Heart left ventricle (tissue), 16 donors: ENCODE measurements at regions not wholly inside any gene's neighbourhood (a gene's known extent, or its start where the extent isn't known, plus 50 kb on each side); places are given as distances from the start of the nearest gene placed in this dataset.

Experiments
- ATAC-seq, 4 donors: fragments of 200-7000 bp; cut with Tn5 transposase; one replicate each; pipeline ENCODE4 v1.9.1; 2020 to 2022; ENCODE audit warnings: moderate library complexity in 4 of 4, mild to moderate bottlenecking in 3 of 4, moderate number of reproducible peaks in 1 of 4
- DNase-seq, 5 donors: peaks; one replicate each; pipeline ENCODE4 v3.0.0-alpha.2; 2020
- H3K27ac ChIP-seq, 12 donors: fragments of 200-600 bp; sonication (generic) in 4 of 12; one replicate each; pipeline versions ENCODE4 v1.5.0 to v1.8.0; 2016 to 2022; ENCODE audit warnings: mild to moderate bottlenecking in 2 of 12
- H3K27me3 ChIP-seq, 9 donors: fragments of 200-600 bp; sonication (generic) in 2 of 9; one replicate each; pipeline versions ENCODE4 v1.5.1 to v1.8.0; 2016 to 2022; ENCODE audit warnings: mild to moderate bottlenecking in 3 of 9
- H3K36me3 ChIP-seq, 9 donors: fragments of 200-600 bp; sonication (generic) in 2 of 9; one replicate each; pipeline versions ENCODE4 v1.5.0 to v1.8.0; 2018 to 2022; ENCODE audit warnings: mild to moderate bottlenecking in 2 of 9
- H3K4me1 ChIP-seq, 12 donors: fragments of 200-600 bp; sonication (generic) in 4 of 12; one replicate each; pipeline versions ENCODE4 v1.5.0 to v1.8.0; 2016 to 2022; ENCODE audit warnings: mild to moderate bottlenecking in 3 of 12
- H3K4me3 ChIP-seq, 12 donors: fragments of 200-600 bp; sonication (generic) in 4 of 12; one replicate each; pipeline versions ENCODE4 v1.5.0 to v1.8.0; 2017 to 2022; ENCODE audit warnings: mild to moderate bottlenecking in 9 of 12, moderate library complexity in 4 of 12
- H3K9me3 ChIP-seq, 12 donors: fragments of 200-600 bp; sonication (generic) in 4 of 12; one replicate each; pipeline versions ENCODE4 v1.5.0 to v1.8.0; 2016 to 2022; ENCODE audit warnings: mild to moderate bottlenecking in 1 of 12
- POLR2A ChIP-seq, 2 donors: fragments of 450-650 bp; IDR thresholded peaks; one replicate each; pipeline ENCODE4 v1.6.1; 2017; ENCODE audit warnings: antibody characterized with exemption in 2 of 2, mild to moderate bottlenecking in 2 of 2, moderate library complexity in 2 of 2
- WGBS, 4 donors: extraction: QIAGEN DNeasy Blood & Tissue Kit in 2 of 4; methylation state at CpG; one replicate each; pipeline versions ENCODE4 v1.1.5 to v1.1.7; 2013 to 2018; 5-methylcytosine and 5-hydroxymethylcytosine counted together
- intact Hi-C, 10 donors: fragments of 100-400 bp; cut with DNase I; formaldehyde crosslinking; loops; one replicate each; pipeline versions ENCODE4 v1.11.1 to v1.14.2; 2022
- TF ChIP-seq, protein P1 (sequence below), 12 donors: fragments of 200-600 bp; sonication (generic) in 4 of 12; IDR thresholded peaks; one replicate each; pipeline versions ENCODE4 v1.5.0 to v1.8.0; 2018 to 2022; ENCODE audit warnings: antibody characterized with exemption in 12 of 12, mild to moderate bottlenecking in 5 of 12
- donor health status: ischemic (EF 13 %, LVEDD 7.1; RV severe dilation, severe dysfunction).
- donor health status: healthy with polysubstance abuse.
- donor health status: DM: no; HTN: yes; CAD: no.
- donor health status: DM: no; HTN: no; CAD: no.
- donor health status: ischemic (EF 25% LVEDD 6.9; RV normal size, moderate dysfunction).
- donor health status: ischemic (EF 25% LVEDD 5.7; RV mildly dilated, moderate dysfunction).
- donor health status: healthy.
- donor health status: DM: yes; HTN: yes; CAD: no.
- donor health status: ischemic (EF 35%, LVEDD 5.7; RV mildly dilated, moderate dysfunction).
- donor health status: nonischemic (EF 11% LVEDD 7.7; RV severe dilation, severe dysfunction).
- donor health status: DM: yes; HTN: yes; CAD: no.
- donor health status: PGD.
- donor health status: ischemic (EF 29% LVEDD 5.4; RV normal size, mild dysfunction).
- donor health status: nonischemic (EF 23%, LVEDD 6.1; RV moderate dilation, normal function).

DNA sequence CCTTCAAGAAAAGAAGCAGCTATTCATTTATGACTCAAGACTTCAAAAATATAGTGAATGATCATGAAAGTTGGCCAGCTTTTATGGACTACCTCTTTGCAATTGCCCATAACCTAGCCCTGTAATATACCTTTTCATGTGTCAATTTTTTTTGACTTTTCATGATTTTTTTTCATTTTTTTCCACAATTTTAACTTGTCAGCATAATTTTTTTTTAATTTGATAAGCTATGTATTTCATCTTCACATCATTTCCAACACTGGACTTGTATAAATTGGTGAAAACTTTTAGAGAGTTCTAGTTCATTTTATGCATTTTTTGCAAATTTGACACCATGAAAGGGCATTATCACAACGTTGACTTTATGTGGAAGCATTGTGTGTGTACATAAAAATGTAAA lies 220.8 kb upstream of the NFE2L3 start:
- Histone ChIP-seq H3K4me1 (no peaks in the 10 kb centered on the region), H3K9me3 (peaks cover 0 to 22% (median 7%) of the 10 kb centered on the region in 12 donors), H3K4me3 (no peak overlapping the region), H3K36me3 (no peaks in the 10 kb centered on the region), H3K27me3 (peaks cover 0 to 18% (median 0%) of the 10 kb centered on the region in 9 donors), H3K27ac (no peak overlapping the region)
- intact Hi-C loops = no loop called here
- ATAC-seq (no peak), DNase-seq (no peak)
- WGBS, 4 donors = 50 to 68% (median 63%) methylated on average over 1 of the region's 1 CpG
- TF ChIP-seq, protein P1, sequence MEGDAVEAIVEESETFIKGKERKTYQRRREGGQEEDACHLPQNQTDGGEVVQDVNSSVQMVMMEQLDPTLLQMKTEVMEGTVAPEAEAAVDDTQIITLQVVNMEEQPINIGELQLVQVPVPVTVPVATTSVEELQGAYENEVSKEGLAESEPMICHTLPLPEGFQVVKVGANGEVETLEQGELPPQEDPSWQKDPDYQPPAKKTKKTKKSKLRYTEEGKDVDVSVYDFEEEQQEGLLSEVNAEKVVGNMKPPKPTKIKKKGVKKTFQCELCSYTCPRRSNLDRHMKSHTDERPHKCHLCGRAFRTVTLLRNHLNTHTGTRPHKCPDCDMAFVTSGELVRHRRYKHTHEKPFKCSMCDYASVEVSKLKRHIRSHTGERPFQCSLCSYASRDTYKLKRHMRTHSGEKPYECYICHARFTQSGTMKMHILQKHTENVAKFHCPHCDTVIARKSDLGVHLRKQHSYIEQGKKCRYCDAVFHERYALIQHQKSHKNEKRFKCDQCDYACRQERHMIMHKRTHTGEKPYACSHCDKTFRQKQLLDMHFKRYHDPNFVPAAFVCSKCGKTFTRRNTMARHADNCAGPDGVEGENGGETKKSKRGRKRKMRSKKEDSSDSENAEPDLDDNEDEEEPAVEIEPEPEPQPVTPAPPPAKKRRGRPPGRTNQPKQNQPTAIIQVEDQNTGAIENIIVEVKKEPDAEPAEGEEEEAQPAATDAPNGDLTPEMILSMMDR (IDR thresholded peaks at IDR 0.05) = no peak
- TF ChIP-seq POLR2A (IDR thresholded peaks at IDR 0.05) = no peak

GRCh38 chr7:25933921-25934320 lies 218.1 kb upstream of the NFE2L3 start:
- intact Hi-C loops = no loop called here
- WGBS, 4 donors = 86 to 100% (median 90%) methylated on average over 1 of the region's 1 CpG
- no peak for ATAC-seq

DNA sequence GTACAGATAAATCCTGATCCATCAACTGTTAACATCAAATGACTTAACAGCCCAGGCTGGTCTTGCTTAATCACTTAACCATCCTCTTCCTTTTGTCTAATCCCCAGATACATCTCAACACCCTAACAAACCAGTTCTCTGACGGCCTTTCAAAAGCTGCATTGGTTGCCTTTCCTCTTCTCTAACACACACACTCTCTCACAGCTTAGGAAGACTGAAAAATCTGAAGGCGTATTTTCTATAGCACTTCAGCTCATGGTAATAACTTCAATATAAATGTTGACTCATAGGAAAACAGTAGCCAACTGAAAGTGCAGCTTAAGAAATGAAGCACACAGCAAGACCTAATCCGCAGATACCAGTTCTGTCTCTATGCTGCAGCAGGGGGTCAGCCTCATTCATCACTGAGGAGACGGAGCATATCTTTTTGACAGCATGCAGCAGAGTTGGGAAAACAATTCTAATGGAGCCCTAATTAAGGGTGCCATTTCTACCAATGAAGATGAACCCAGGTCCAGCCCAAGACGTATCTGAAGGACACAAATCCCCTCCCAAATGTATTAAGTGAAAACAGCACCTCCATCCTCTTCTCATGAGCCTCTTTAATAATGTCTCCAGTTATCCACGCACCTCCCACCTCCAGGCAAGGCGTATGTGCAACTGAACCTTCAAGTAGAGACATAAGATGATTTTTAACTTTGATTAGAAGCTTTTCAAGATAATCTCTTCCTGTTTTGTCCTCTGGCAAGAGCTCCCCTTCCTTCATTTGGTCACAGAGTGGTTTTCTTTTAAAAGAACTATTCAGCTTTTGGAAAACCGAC lies 211.7 kb upstream of the NFE2L3 start:
- H3K27ac ChIP-seq = no peak overlapping the region
- H3K27me3 ChIP-seq = peaks cover 0 to 58% (median 14%) of the 10 kb centered on the region in 9 donors
- ATAC-seq (no peak), DNase-seq (no peak)
- no peaks in the 10 kb centered on the region for H3K4me1 ChIP-seq
- H3K9me3 ChIP-seq = peaks cover 0 to 3% (median 0%) of the 10 kb centered on the region in 12 donors
- no peak overlapping the region for H3K4me3 ChIP-seq
- 41 to 54% (median 44%) methylated on average over 8 of the region's 8 CpGs for WGBS, 4 donors
- H3K36me3 ChIP-seq = no peaks in the 10 kb centered on the region
- no peak for TF ChIP-seq POLR2A (IDR thresholded peaks at IDR 0.05)
- TF ChIP-seq, protein P1 (IDR thresholded peaks at IDR 0.05) = no peak
- intact Hi-C loops = no loop called here

More at GRCh38 chr7:25933921-25934320, 218.1 kb upstream of the NFE2L3 start:
- Histone ChIP-seq H3K4me1 (no peaks in the 10 kb centered on the region), H3K36me3 (no peaks in the 10 kb centered on the region), H3K27me3 (peaks cover 0 to 29% (median 0%) of the 10 kb centered on the region in 9 donors), H3K9me3 (peaks cover 0 to 22% (median 7%) of the 10 kb centered on the region in 12 donors), H3K27ac (no peak overlapping the region), H3K4me3 (no peak overlapping the region)
- no peak for DNase-seq
- TF ChIP-seq, protein P1 (IDR thresholded peaks at IDR 0.05) = no peak
- TF ChIP-seq POLR2A (IDR thresholded peaks at IDR 0.05) = no peak

DNA sequence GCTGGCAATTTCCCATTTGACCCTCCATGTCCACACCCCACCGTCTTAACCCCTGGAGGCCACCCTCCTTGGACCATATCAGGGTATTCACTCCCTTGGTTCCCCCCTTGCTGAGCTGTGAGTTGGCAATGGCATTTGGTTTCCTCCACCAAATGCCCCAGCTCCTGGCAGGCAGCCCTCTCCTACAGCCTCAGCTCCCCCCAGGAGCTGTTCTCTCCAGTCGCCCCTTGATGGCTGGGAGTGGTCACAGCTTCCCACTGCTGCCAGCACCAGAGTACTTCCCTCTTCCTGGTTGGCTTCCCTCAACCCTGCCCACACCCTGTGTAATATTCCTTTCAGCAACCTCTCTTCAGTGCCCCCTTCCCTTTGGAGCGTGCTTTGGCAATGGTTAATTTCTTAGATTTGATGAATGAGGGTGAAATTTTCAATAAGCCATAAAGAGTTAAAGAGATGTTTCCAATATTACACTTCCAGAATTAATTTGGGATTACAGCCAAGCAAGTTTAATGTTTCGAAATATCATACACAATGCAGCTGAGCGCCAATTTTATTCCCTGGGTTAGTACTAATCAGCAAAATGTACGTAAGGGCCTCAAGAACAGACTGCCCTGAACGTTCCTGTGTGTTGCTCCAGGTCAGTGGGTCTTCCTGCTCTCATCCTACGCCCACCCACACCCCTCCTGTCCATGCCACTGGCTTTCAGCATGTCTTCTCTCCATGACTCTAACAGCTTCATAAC lies 207.1 kb upstream of the NFE2L3 start:
- H3K4me1 ChIP-seq = peaks cover 0 to 7% (median 4%) of the 10 kb centered on the region in 12 donors
- intact Hi-C loops = no loop called here
- 51 to 62% (median 60%) methylated on average over 8 of the region's 8 CpGs for WGBS, 4 donors
- ATAC-seq = no peak
- peaks cover 0 to 55% (median 12%) of the 10 kb centered on the region in 9 donors for H3K27me3 ChIP-seq
- no peaks in the 10 kb centered on the region for H3K36me3 ChIP-seq
- no peak overlapping the region for H3K4me3 ChIP-seq
- DNase-seq = no peak
- no peak overlapping the region for H3K27ac ChIP-seq
- H3K9me3 ChIP-seq = no peaks in the 10 kb centered on the region
- TF ChIP-seq, protein P1 (IDR thresholded peaks at IDR 0.05) = no peak
- no peak for TF ChIP-seq POLR2A (IDR thresholded peaks at IDR 0.05)
